Tibial artery (tissue), 4 donors: ENCODE measurements at regions not wholly inside any gene's neighbourhood (a gene's known extent, or its start where the extent isn't known, plus 50 kb on each side); places are given as distances from the start of the nearest gene placed in this dataset.

Source experiments
- DNase-seq, 2 donors: peaks; one replicate each; pipeline ENCODE4 v3.0.0-alpha.2; 2019
- H3K27ac ChIP-seq, 2 donors: fragments of 200-600 bp; sonication (generic) in 1 of 2; 1 replicate in 1 of 2; 2 replicates in 1 of 2; pipeline ENCODE4 v1.5.1; 2018 to 2019; ENCODE audit warnings: mild to moderate bottlenecking in 1 of 2
- H3K27me3 ChIP-seq, 2 donors: fragments of 200-600 bp; sonication (generic) in 1 of 2; one replicate each; pipeline versions ENCODE4 v1.5.1 to v1.6.0; 2016 to 2019
- H3K36me3 ChIP-seq, 3 donors: fragments of 200-600 bp; sonication (generic) in 2 of 3; one replicate each; pipeline ENCODE4 v1.5.1; 2016 to 2019; ENCODE audit warnings: mild to moderate bottlenecking in 2 of 3
- H3K4me1 ChIP-seq, 4 donors: fragments of 200-600 bp; sonication (generic) in 2 of 4; 1 replicate in 3 of 4; 2 replicates in 1 of 4; pipeline ENCODE4 v1.5.1; 2016 to 2019
- H3K4me3 ChIP-seq, 2 donors: fragments of 200-600 bp; sonication (generic) in 1 of 2; 1 replicate in 1 of 2; 2 replicates in 1 of 2; pipeline ENCODE4 v1.5.1; 2018 to 2019; ENCODE audit warnings: mild to moderate bottlenecking in 2 of 2
- H3K9me3 ChIP-seq, 3 donors: fragments of 200-600 bp; sonication (generic) in 1 of 3; one replicate each; pipeline ENCODE4 v1.5.1; 2016 to 2019
- CTCF ChIP-seq, 2 experiments: fragments of 200-600 bp in 1 of 2; fragments of 450-650 bp in 1 of 2; IDR thresholded peaks; one replicate each; pipeline ENCODE4 v1.5.1; 2017 to 2019; ENCODE audit warnings: antibody characterized with exemption in 2 of 2, mild to moderate bottlenecking in 1 of 2, moderate library complexity in 1 of 2
- intact Hi-C: fragments of 100-400 bp; cut with DNase I; formaldehyde crosslinking; loops from one replicate; pipeline ENCODE4 v1.15.0; 2023; ENCODE audit warnings: low total_unique reads

DNA sequence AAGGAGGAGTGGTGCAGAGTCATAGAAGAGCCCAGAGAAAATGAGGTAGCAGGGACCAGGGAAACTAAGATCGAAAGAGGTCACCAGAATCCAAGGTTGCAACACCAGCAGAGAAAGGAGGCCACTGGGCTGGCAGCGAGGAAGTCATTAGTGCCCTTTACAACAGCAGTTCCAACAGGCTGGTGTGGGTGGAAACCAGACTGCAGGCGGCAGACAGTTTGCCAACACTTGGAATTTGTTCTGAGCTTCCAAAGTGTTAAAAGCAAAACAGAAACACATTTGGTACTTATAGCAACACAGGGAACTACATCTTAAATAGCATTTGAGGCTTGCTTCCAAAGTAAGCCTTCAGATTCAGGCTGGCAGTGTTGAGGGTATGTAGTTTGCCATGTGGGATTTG is 95.2 kb upstream of the PWP1 start:
- Histone ChIP-seq H3K27me3 (no peaks in the 10 kb centered on the region), H3K9me3 (peaks cover 2 to 28% (median 6%) of the 10 kb centered on the region in 3 donors), H3K4me3 (no peak overlapping the region), H3K27ac (no peak overlapping the region), H3K4me1 (no peaks in the 10 kb centered on the region), H3K36me3 (no peaks in the 10 kb centered on the region)
- DNase-seq: no peak
- intact Hi-C loops: no loop called here
- no peak for TF ChIP-seq CTCF (IDR thresholded peaks at IDR 0.05)

- Histone ChIP-seq H3K27me3 (no peaks in the 10 kb centered on the region), H3K4me3 (no peak overlapping the region), H3K36me3 (no peaks in the 10 kb centered on the region), H3K27ac (no peak overlapping the region), H3K4me1 (no peaks in the 10 kb centered on the region), H3K9me3 (peaks cover 2 to 28% (median 6%) of the 10 kb centered on the region in 3 donors)
- no peak for TF ChIP-seq CTCF (IDR thresholded peaks at IDR 0.05)
- DNase-seq: no peak
- intact Hi-C loops: no loop called here
Observed at GRCh38 chr12:107590814-107591375, 94.7 kb upstream of the PWP1 start.

- no peaks in the 10 kb centered on the region for H3K27me3 ChIP-seq
- no peak overlapping the region for H3K27ac ChIP-seq
- peaks cover 2 to 17% (median 6%) of the 10 kb centered on the region in 3 donors for H3K9me3 ChIP-seq
- TF ChIP-seq CTCF (IDR thresholded peaks at IDR 0.05): no peak
- H3K4me1 ChIP-seq: no peaks in the 10 kb centered on the region
- H3K4me3 ChIP-seq: no peak overlapping the region
- H3K36me3 ChIP-seq: no peaks in the 10 kb centered on the region
- DNase-seq: no peak
- intact Hi-C loops: no loop called here
Observed at GRCh38 chr12:107593713-107594381, 91.8 kb upstream of the PWP1 start.

- no peak overlapping the region for H3K27ac ChIP-seq
- DNase-seq: no peak
- no peaks in the 10 kb centered on the region for H3K4me1 ChIP-seq
- H3K36me3 ChIP-seq: no peaks in the 10 kb centered on the region
- H3K27me3 ChIP-seq: no peaks in the 10 kb centered on the region
- no peak overlapping the region for H3K4me3 ChIP-seq
- intact Hi-C loops: no loop called here
- TF ChIP-seq CTCF (IDR thresholded peaks at IDR 0.05): no peak
- peaks cover 2 to 17% (median 6%) of the 10 kb centered on the region in 3 donors for H3K9me3 ChIP-seq
Observed at GRCh38 chr12:107594995-107595394, 90.6 kb upstream of the PWP1 start.

DNA sequence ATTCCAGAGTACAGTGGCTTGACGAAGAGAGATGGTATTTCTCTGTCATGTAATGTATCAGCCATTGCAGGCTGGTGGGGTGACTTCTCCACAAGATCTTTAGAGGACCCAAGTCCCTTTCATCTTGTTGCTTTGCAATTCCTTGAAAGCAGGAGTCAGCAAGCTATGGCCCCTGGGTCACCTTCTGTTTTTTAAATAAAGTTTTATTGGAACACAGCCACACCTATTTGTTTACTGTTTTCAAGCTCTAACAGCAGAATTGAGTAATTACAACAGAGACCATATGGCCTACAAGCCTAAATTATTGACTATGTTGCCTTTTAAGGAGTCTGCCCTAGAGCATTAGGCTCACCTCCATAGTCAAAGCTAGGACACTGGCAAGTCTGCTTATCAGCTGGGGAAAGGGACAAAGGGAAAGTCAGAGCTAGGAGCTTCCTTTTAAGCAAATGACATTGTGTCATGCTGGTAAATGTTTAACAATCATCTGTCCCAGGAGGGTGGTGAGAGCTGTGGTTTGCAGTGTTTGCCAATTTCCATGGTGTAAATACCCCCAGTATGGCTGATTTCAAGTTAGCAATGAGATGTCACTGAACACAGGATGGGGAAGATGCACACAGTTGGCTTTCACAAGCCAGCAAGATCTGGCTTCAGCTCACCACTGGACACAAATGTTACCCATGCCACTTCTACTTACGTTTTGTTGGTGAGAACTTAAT is 87.7 kb upstream of the PWP1 start:
- Histone ChIP-seq H3K36me3 (no peaks in the 10 kb centered on the region), H3K4me3 (no peak overlapping the region), H3K27me3 (no peaks in the 10 kb centered on the region), H3K4me1 (no peaks in the 10 kb centered on the region), H3K27ac (no peak overlapping the region), H3K9me3 (peaks cover 2 to 17% (median 6%) of the 10 kb centered on the region in 3 donors)
- DNase-seq: no peak
- intact Hi-C loops: no loop called here
- no peak for TF ChIP-seq CTCF (IDR thresholded peaks at IDR 0.05)
